Endothelial cell of hepatic sinusoid (primary cell): ENCODE measurements at regions not wholly inside any gene's neighbourhood (a gene's known extent, or its start where the extent isn't known, plus 50 kb on each side); places are given as distances from the start of the nearest gene placed in this dataset.
"Not testable (repeated sequence)": the region's sequence is repeated elsewhere in the genome, so short reads cannot be mapped to it uniquely, and the experiment has no call there.

ENCODE experiments used
- in situ Hi-C: cut with HindIII; loops from 2 replicates; pipeline ENCODE4 v1.10.0; 2017; ENCODE audit warnings: low sequenced_read_pairs

GRCh38 chr2:33975498-33975897 is 376.4 kb upstream of the FAM98A start:
- in situ Hi-C loops: no loop called here

GRCh38 chr2:33967103-33967502 is 368.0 kb upstream of the FAM98A start:
- in situ Hi-C loops: no loop called here

- in situ Hi-C loops: no loop called here
Observed at GRCh38 chr2:33958591-33958990, 359.5 kb upstream of the FAM98A start.

DNA sequence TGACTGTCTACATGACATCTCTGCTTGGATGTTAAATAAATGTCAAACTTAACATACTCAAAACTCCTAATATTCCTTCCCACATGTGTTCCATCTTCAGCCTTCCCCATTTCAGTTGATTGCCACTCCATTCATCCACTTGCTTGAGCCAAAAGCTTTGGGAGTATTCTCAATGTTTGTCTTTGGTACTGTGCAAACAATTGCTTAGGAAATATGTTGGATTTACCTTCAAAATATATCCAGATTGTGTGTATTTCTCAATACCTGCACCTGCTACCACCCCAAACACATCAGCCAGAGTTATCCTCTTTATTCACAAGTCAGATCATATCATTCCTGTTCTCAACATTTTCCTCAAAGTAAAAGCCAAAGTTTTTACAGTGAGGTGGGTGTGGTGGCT is 350.3 kb upstream of the FAM98A start:
- in situ Hi-C loops: no loop called here

DNA sequence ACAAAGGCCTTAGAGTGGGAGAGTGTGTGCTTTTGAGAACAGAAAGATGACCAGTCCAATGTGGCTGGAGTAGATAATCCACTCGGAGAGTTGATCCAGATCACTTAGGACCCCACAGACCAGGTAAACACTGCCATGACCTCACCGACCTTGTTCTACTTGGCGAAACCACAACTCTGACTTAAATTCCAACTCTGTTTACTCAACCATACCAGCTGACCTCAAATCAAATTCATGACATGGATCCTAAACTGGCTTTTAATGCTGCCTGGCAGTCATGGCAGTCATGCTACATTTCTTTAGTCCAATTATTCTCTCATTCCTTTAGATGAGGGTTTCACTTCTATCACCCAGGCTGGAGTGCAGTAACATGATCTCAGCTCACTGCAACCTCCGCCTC is 347.1 kb upstream of the FAM98A start:
- in situ Hi-C loops: no loop called here

GRCh38 chr2:33933203-33933602 is 334.1 kb upstream of the FAM98A start:
- in situ Hi-C loops: no loop called here

DNA sequence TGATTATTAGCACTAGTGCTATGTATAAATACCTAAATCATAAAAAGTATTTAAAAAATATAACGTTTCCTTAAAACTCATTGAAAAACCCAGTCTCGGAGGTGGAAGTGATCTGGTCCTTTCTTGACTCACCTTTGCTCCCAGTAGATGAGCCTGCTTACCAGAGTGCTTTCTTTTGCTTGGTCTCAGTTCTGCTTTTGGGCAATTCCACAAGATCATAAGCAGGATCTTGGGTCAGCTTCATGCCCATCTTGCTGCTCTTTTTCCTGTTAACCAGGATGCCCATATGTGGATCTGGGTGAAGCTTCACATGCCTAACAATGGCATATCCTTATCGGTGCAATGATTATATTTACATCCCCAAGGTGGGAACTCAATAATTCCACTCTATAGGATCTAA is 332.1 kb upstream of the FAM98A start:
- in situ Hi-C loops: no loop called here

- in situ Hi-C loops: no loop called here
Observed at GRCh38 chr2:33929467-33929866, 330.4 kb upstream of the FAM98A start.

GRCh38 chr2:33927756-33928155 is 328.7 kb upstream of the FAM98A start:
- in situ Hi-C loops: no loop called here

- in situ Hi-C loops: no loop called here
Observed at GRCh38 chr2:33925311-33925710, 326.2 kb upstream of the FAM98A start.

DNA sequence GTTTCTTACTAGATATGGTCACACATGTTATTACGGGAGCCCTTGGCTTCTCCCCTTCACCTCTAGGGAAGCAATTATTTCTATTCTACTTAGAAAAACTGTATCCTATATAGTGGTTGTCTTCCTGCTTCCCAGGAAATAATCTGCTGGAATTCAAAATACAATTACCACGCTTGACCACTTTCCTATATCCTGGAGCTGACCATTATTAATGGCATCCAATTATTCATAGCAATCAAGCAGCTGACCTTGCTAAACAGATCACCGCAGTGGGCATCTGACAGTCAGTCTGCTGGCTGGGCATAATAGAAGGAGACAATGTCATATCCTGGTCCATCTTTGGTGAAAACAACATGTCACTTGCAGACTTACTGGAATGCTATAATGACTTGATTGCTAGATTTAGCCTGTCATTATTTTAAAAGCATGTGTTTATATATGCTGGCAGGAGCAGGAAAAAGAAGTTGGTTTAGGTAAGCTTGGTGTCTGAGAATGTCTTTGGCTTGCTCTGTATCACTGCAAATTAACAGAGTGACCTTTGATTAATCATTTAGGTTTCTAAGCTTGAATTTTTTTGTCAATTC is 325.6 kb upstream of the FAM98A start:
- in situ Hi-C loops: no loop called here

DNA sequence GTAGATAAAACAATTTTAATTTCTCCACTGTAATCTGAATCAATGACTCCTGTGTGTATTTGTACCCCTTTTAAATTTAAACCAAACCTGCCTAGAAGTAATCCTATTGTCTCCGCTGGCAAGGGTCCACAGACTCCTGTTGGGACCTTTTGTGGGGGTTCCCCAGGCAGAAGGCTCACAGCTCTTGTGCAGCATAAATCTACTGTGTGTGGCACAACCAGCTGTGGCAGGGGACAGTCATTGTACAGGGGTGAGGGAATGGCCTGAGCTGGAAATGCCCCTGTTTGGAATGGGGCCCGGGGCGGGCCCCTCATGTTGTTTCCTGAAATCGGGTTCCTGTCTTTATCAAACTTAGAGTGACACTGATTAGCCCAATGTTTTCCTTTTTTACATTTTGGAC is 318.2 kb upstream of the FAM98A start:
- in situ Hi-C loops: no loop called here

GRCh38 chr2:33913071-33913616 is 314.0 kb upstream of the FAM98A start:
- in situ Hi-C loops: no loop called here

- in situ Hi-C loops: no loop called here
Observed at GRCh38 chr2:33911327-33911726, 312.2 kb upstream of the FAM98A start.

DNA sequence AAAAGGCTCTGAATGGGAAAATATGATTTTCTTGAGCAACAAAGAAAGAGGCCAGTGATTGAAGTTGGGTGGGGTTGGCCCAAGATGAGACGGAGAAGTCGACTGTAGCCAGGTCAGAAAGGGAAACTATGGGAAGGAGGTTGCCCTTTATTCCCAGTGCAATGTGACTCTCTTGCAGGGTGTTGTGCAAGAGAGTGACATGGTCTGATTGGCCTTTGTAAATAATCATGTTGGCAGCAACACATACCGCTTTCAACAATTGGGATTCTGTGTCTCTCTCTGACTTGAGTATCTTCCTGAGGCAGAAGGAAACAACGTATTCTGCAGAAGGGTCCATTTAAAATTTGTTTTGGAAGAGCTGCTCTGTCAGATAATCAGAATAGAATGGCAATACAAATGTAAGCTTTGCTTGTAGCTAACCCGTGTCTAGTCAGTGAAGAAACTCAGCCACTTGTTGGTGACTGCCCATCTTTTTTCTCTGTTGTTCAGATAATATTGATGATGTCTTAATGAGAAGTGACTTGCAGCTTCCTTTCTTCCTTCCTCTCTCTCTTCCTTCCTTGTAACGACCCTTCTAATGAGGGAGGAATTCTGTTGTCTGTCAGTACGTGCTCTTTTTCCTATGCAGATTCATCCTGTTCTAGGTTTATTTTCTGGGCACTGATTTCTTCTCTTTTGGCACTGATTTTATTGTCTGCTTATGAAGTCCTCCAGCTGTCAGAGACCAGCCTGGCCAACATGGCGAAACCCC is 311.0 kb upstream of the FAM98A start:
- in situ Hi-C loops: no loop called here

DNA sequence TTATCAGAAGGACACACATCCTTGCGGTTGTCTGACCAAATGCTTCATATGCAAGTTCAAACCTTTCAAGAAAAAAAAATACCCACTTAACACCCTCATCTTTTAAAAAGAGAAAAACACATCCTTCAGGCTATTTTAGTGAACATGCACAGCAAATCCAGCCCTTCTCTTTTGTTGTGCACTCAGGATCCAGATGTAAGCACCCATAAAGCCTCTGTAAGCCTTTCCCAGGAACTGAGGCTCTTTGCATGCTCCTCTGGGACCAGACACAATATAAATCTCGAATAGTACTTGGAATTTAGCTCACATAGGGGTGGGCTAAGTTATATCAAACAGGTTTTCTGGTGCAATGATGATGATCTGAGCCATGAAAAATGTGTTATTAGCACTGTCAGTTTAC is 308.8 kb upstream of the FAM98A start:
- in situ Hi-C loops: no loop called here

DNA sequence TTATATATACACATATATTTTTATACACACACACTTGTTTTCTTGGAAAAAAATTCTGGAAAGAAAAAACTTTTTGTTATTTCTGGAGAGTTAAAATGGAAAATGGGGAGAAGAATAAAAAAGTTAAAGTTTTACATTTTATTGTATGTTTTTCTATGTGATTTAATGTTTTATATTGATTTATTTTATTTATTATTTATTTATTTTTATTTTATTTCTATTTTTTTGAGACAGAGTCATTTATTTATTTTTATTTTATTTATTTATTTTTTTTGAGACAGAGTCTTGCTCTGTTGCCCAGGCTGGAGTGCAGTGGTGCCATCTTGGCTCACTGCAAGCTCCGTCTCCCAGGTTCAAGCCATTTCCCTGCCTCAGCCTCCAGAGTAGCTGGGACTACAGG is 307.0 kb upstream of the FAM98A start:
- in situ Hi-C loops: not testable (repeated sequence)

- in situ Hi-C loops: no loop called here
Observed at GRCh38 chr2:33904801-33905200, 305.7 kb upstream of the FAM98A start.

GRCh38 chr2:33903701-33904100 is 304.6 kb upstream of the FAM98A start:
- in situ Hi-C loops: no loop called here

DNA sequence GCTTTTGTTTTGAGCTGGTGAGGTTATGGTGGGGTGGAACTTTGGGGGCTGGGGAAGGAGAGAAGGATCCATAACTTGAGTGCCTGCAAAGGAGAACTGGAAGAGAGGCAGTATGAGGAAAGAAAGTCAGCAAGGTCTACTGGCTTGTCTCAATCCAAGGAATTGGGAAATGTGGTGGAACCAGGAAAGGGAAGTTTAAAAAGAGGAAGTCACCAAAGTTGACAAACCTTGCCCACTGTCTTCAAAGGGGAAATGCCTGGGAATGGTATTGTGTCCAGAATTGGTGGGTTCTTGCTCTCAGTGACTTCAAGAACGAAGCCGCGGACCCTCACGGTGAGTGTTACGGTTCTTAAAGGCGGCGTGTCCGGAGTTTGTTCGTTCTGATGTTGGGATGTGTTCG is 304.1 kb upstream of the FAM98A start:
- in situ Hi-C loops: no loop called here

- in situ Hi-C loops: no loop called here
Observed at GRCh38 chr2:33900610-33901009, 301.5 kb upstream of the FAM98A start.

- in situ Hi-C loops: no loop called here
Observed at GRCh38 chr2:33897741-33898140, 298.6 kb upstream of the FAM98A start.

DNA sequence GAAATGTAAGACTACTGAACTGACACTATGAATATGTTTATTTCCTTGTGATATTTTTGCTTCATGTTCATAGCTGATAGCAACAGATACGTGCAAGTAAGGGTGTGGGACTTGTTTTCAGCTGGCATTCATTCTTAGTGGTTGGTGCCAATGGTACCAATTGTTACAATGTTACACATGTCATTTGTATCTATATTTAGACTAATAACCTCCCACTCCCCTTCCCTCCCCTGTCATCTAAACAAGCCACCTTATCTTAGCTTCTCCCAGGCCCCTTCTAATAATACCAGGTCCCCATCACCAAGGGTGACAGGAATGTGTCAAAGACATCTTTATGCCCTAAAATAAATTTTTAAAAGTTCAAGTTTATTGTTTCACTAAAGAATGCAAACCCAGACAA is 294.7 kb upstream of the FAM98A start:
- in situ Hi-C loops: no loop called here
